ENCODE measurements at regions not wholly inside any gene's neighbourhood (a gene's known extent, or its start where the extent isn't known, plus 50 kb on each side); places are given as distances from the start of the nearest gene placed in this dataset.

- H3K4me1 ChIP-seq (ENCODE audit: control insufficient read depth, insufficient read depth, low read length) = peaks cover 7% of the 10 kb centered on the region
- no peak overlapping the region for H3K9ac ChIP-seq (ENCODE audit: extremely low read depth, low read length, poor library complexity, severe bottlenecking)
- H3K36me3 Mint-ChIP-seq (ENCODE audit: low read depth) = no peaks in the 10 kb centered on the region
- WGBS, 2 experiments (ENCODE audit: insufficient coverage in 1 of 2, insufficient read length in 1 of 2) = 95 to 97% methylated on average over 3 of the region's 3 CpGs
- H3K9me3 Mint-ChIP-seq = no peaks in the 10 kb centered on the region
- no peaks in the 10 kb centered on the region for H3K27me3 Mint-ChIP-seq (ENCODE audit: insufficient read depth)
- peaks cover 12% of the 10 kb centered on the region for H3K4me1 Mint-ChIP-seq
- TF ChIP-seq CTCF (conservative IDR thresholded peaks at IDR 0.05) = no peak
- H3K27me3 ChIP-seq (ENCODE audit: control insufficient read depth, insufficient read depth, low read length, poor library complexity, severe bottlenecking) = no peaks in the 10 kb centered on the region
- no peaks in the 10 kb centered on the region for H3K36me3 ChIP-seq (ENCODE audit: control insufficient read depth, insufficient read depth, low read length)
- H3K9me3 ChIP-seq (ENCODE audit: control insufficient read depth, low read length) = no peaks in the 10 kb centered on the region
- H3K4me3 ChIP-seq (ENCODE audit: low read length) = no peak overlapping the region
- no peak for DNase-seq
- H3K27ac ChIP-seq (ENCODE audit: low read depth, low read length) = no peak overlapping the region
- no peak overlapping the region for H3K4me3 Mint-ChIP-seq
- no peak overlapping the region for H3K27ac Mint-ChIP-seq
Observed at GRCh38 chr3:117651246-117651645, 941.7 kb downstream of the TUSC7 start.

- H3K9me3 Mint-ChIP-seq = no peaks in the 10 kb centered on the region
- no peak for TF ChIP-seq CTCF (conservative IDR thresholded peaks at IDR 0.05)
- 92 to 100% methylated on average over 1 of the region's 1 CpG for WGBS, 2 experiments (ENCODE audit: insufficient coverage in 1 of 2, insufficient read length in 1 of 2)
- Histone ChIP-seq H3K27ac (ENCODE audit: low read depth, low read length) (no peak overlapping the region), H3K9ac (ENCODE audit: extremely low read depth, low read length, poor library complexity, severe bottlenecking) (no peak overlapping the region), H3K4me1 (ENCODE audit: control insufficient read depth, insufficient read depth, low read length) (no peaks in the 10 kb centered on the region), H3K27me3 (ENCODE audit: control insufficient read depth, insufficient read depth, low read length, poor library complexity, severe bottlenecking) (no peaks in the 10 kb centered on the region), H3K4me3 (ENCODE audit: low read length) (no peak overlapping the region), H3K9me3 (ENCODE audit: control insufficient read depth, low read length) (no peaks in the 10 kb centered on the region), H3K36me3 (ENCODE audit: control insufficient read depth, insufficient read depth, low read length) (no peaks in the 10 kb centered on the region)
- H3K4me1 Mint-ChIP-seq = peaks cover 10% of the 10 kb centered on the region
- no peak for DNase-seq
- H3K4me3 Mint-ChIP-seq = no peak overlapping the region
- no peaks in the 10 kb centered on the region for H3K36me3 Mint-ChIP-seq (ENCODE audit: low read depth)
- no peak overlapping the region for H3K27ac Mint-ChIP-seq
- no peaks in the 10 kb centered on the region for H3K27me3 Mint-ChIP-seq (ENCODE audit: insufficient read depth)
Observed at GRCh38 chr3:117656391-117656790, 946.8 kb downstream of the TUSC7 start.

GRCh38 chr3:117657278-117657677, 947.7 kb downstream of the TUSC7 start:
- Histone ChIP-seq H3K27ac (ENCODE audit: low read depth, low read length) (no peak overlapping the region), H3K36me3 (ENCODE audit: control insufficient read depth, insufficient read depth, low read length) (no peaks in the 10 kb centered on the region), H3K4me3 (ENCODE audit: low read length) (no peak overlapping the region), H3K27me3 (ENCODE audit: control insufficient read depth, insufficient read depth, low read length, poor library complexity, severe bottlenecking) (no peaks in the 10 kb centered on the region), H3K4me1 (ENCODE audit: control insufficient read depth, insufficient read depth, low read length) (no peaks in the 10 kb centered on the region), H3K9ac (ENCODE audit: extremely low read depth, low read length, poor library complexity, severe bottlenecking) (no peak overlapping the region), H3K9me3 (ENCODE audit: control insufficient read depth, low read length) (no peaks in the 10 kb centered on the region)
- Mint-ChIP-seq H3K4me1 (peaks cover 12% of the 10 kb centered on the region), H3K27me3 (ENCODE audit: insufficient read depth) (no peaks in the 10 kb centered on the region), H3K4me3 (no peak overlapping the region), H3K27ac (no peak overlapping the region), H3K36me3 (ENCODE audit: low read depth) (no peaks in the 10 kb centered on the region), H3K9me3 (no peaks in the 10 kb centered on the region)
- WGBS, 2 experiments (ENCODE audit: insufficient coverage in 1 of 2, insufficient read length in 1 of 2) = 94 to 100% methylated on average over 4 to 6 of the region's 6 CpGs
- no peak for TF ChIP-seq CTCF (conservative IDR thresholded peaks at IDR 0.05)
- DNase-seq = no peak

All from endodermal cell (in vitro differentiated cells).